Psoas muscle (tissue), 7 donors: ENCODE measurements at regions not wholly inside any gene's neighbourhood (a gene's known extent, or its start where the extent isn't known, plus 50 kb on each side); places are given as distances from the start of the nearest gene placed in this dataset.

ENCODE experiments used
- ATAC-seq, 4 donors: fragments of 200-7000 bp; cut with Tn5 transposase; one replicate each; pipeline ENCODE4 v1.9.1; 2020; ENCODE audit warnings: moderate library complexity in 3 of 4, mild to moderate bottlenecking in 2 of 4
- DNase-seq, 2 donors: peaks; one replicate each; pipeline ENCODE4 v3.0.0-alpha.2; 2020
- H3K27ac ChIP-seq: fragments of 200-600 bp; one replicate; pipeline ENCODE4 v1.8.0; 2022
- H3K27me3 ChIP-seq, 3 donors: fragments of 200-600 bp in 1 of 3; one replicate each; pipeline versions ENCODE4 v1.6.1 to v1.8.0; 2013 to 2022; ENCODE audit warnings: low read length in 2 of 3, mild to moderate bottlenecking in 2 of 3, moderate library complexity in 1 of 3; ENCODE audit not compliant: insufficient read depth in 3 of 3
- H3K36me3 ChIP-seq, 2 donors: fragments of 200-600 bp in 1 of 2; one replicate each; pipeline versions ENCODE4 v1.6.1 to v1.8.0; 2013 to 2022; ENCODE audit warnings: low read depth in 1 of 2, mild to moderate bottlenecking in 1 of 2, moderate library complexity in 1 of 2; ENCODE audit not compliant: insufficient read depth in 1 of 2
- H3K4me1 ChIP-seq: fragments of 200-600 bp; one replicate; pipeline ENCODE4 v1.8.0; 2022
- H3K4me3 ChIP-seq: fragments of 200-600 bp; one replicate; pipeline ENCODE4 v1.8.0; 2022; ENCODE audit warnings: mild to moderate bottlenecking
- H3K9me3 ChIP-seq: fragments of 200-600 bp; one replicate; pipeline ENCODE4 v1.8.0; 2022
- CTCF ChIP-seq: fragments of 200-600 bp; IDR thresholded peaks from one replicate; pipeline ENCODE4 v1.8.0; 2022; ENCODE audit warnings: antibody characterized with exemption
- WGBS, 3 donors: extraction: QIAGEN DNeasy Blood & Tissue Kit; methylation state at CpG; one replicate each; pipeline versions ENCODE4 v1.1.6 to v1.1.7; 2013; 5-methylcytosine and 5-hydroxymethylcytosine counted together
- intact Hi-C, 2 donors: fragments of 100-400 bp; cut with DNase I; formaldehyde crosslinking; loops; one replicate each; pipeline versions ENCODE4 v1.11.0 to v1.14.2; 2022
- donor health status: healthy with polysubstance abuse.
- donor health status: DM: no; HTN: no; CAD: no; lungs with moderate emphysema.
- donor health status: Bipolar disorder and iron deficiency.
- donor health status: healthy.
- donor health status: DM: yes; HTN: yes; CAD: no.
- donor health status: DM: no; HTN: no; CAD: no.
- donor health status: DM: yes; HTN: yes; CAD: no.

DNA sequence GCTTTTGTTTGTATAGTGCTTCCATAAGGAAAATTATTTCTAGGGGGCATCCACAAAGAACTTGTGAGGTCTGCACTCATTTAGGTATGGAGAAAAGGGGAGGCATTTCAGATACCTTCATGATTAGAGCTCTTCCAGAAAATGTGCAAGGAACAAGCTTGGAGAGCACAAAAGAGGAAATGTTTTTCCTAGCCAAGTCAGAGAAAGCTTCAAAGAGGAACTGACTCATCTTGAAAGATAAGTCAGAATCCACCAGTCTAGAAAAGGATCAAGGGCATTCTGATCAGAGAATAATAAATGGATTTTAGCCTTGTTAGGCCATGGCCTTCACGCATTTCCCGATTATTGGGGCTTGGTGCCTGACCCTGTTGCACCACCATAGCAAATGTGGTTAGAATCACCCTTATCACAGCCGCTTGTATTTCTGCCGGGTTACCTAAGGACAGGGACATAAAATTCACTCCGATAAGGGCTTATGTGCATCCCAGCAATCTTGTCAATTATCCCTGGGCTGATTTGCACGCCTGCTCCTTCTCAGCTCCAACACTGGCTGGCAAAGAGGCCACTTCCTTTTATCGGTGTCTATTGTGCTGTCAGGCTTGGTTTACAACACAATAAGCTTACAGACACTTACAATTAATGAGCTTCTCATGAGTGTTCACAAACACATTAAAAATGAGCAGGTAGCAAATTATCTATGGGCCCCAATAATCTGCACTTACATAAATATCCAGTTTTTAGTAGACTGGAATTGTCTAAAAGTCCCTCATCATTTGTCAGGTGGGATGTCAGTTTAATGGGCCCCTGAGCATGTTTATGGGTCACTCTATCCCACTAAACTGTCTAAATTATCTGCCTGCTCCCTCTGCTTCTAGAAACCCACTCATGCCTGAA lies 613.5 kb downstream of the SOX6 start:
- ATAC-seq = no peak
- Histone ChIP-seq H3K9me3 (no peaks in the 10 kb centered on the region), H3K4me3 (no peak overlapping the region), H3K36me3 (no peaks in the 10 kb centered on the region), H3K4me1 (no peaks in the 10 kb centered on the region), H3K27ac (no peak overlapping the region), H3K27me3 (peaks cover 0 to 2% (median 0%) of the 10 kb centered on the region in 3 donors)
- intact Hi-C loops = no loop called here
- no peak for DNase-seq
- TF ChIP-seq CTCF = no peak
- 40 to 54% (median 44%) methylated on average over 7 of the region's 7 CpGs for WGBS, 3 donors

GRCh38 chr11:15744693-15745092 lies 611.7 kb downstream of the SOX6 start:
- 89 to 97% (median 96%) methylated on average over 3 of the region's 3 CpGs for WGBS, 3 donors
- DNase-seq (no peak), ATAC-seq (no peak)
- TF ChIP-seq CTCF = no peak
- H3K36me3 ChIP-seq = no peaks in the 10 kb centered on the region
- intact Hi-C loops = no loop called here
- H3K4me1 ChIP-seq = no peaks in the 10 kb centered on the region
- H3K4me3 ChIP-seq = no peak overlapping the region
- peaks cover 0 to 2% (median 0%) of the 10 kb centered on the region in 3 donors for H3K27me3 ChIP-seq
- no peaks in the 10 kb centered on the region for H3K9me3 ChIP-seq
- H3K27ac ChIP-seq = no peak overlapping the region

DNA sequence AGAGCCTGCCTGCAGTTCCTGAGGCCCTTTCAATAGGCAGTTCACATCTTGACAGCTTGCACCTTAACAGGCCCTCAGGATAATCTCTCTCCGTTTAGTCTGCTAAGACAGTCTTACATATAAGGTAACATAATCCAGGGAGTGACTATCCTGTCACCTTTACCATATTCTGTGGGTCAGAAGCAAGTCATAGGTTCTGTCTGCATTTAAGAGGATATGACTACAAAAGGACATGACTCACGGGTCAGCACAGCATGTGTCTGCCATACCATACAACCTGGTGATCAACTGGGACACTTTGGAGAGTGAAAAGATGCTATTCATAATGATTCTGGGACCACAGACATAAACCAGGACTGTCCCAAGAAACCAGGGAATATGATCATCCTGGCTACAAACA lies 611.1 kb downstream of the SOX6 start:
- Histone ChIP-seq H3K36me3 (no peaks in the 10 kb centered on the region), H3K27ac (no peak overlapping the region), H3K4me1 (no peaks in the 10 kb centered on the region), H3K4me3 (no peak overlapping the region), H3K27me3 (peaks cover 0 to 2% (median 0%) of the 10 kb centered on the region in 3 donors), H3K9me3 (no peaks in the 10 kb centered on the region)
- intact Hi-C loops = no loop called here
- DNase-seq (no peak), ATAC-seq (no peak)
- 80 to 92% (median 88%) methylated on average over 2 of the region's 2 CpGs for WGBS, 3 donors
- no peak for TF ChIP-seq CTCF

DNA sequence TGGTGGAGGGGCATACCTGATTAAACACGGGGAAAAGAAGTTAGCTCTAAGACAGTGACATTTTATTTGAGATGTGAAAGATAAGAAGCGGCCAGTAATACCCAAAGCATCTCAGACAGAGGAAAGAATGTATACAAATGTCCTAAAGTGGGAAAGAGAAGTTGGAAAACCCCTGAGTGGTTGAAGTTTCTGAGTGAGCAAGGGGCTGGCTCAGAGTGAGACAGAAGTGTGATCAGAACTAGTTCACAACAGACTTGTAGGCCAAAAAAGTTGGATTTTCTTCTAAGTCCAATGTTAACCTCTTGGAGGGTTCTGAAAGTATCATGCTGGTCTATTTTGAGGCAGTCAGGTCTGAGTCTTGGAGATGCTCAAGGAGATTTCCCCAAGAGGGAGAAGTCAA lies 608.7 kb downstream of the SOX6 start:
- no peak for TF ChIP-seq CTCF
- Histone ChIP-seq H3K9me3 (no peaks in the 10 kb centered on the region), H3K36me3 (no peaks in the 10 kb centered on the region), H3K27ac (no peak overlapping the region), H3K4me1 (no peaks in the 10 kb centered on the region), H3K4me3 (no peak overlapping the region), H3K27me3 (peaks cover 0 to 2% (median 0%) of the 10 kb centered on the region in 3 donors)
- WGBS, 3 donors = 93 to 95% (median 95%) methylated on average over 2 of the region's 2 CpGs
- DNase-seq (no peak), ATAC-seq (no peak)
- intact Hi-C loops = no loop called here

DNA sequence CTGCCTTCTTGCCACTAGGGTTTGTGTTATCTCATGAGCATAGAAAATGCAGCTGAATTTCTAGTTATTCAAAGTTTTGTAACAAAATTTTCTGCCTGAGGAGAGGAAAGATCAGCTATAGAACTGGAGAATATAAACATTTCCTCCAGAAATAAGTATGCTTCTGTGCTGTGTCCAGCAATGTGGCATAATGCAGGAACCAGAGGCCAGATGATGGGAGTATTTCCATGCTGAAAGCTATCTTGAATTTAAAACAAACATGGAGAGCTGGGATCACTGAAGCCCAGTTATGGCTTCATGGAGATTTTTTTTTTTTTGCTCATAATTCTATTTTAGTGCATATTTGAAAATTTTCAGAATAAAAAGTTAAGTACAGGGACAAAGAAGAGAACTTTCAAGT lies 608.2 kb downstream of the SOX6 start:
- intact Hi-C loops = no loop called here
- no peak for DNase-seq
- ATAC-seq = no peak
- Histone ChIP-seq H3K9me3 (no peaks in the 10 kb centered on the region), H3K36me3 (no peaks in the 10 kb centered on the region), H3K27me3 (peaks cover 0 to 2% (median 0%) of the 10 kb centered on the region in 3 donors), H3K27ac (no peak overlapping the region), H3K4me3 (no peak overlapping the region), H3K4me1 (no peaks in the 10 kb centered on the region)
- TF ChIP-seq CTCF = no peak
